ENCODE measurements at regions not wholly inside any gene's neighbourhood (a gene's known extent, or its start where the extent isn't known, plus 50 kb on each side); places are given as distances from the start of the nearest gene placed in this dataset.

DNA sequence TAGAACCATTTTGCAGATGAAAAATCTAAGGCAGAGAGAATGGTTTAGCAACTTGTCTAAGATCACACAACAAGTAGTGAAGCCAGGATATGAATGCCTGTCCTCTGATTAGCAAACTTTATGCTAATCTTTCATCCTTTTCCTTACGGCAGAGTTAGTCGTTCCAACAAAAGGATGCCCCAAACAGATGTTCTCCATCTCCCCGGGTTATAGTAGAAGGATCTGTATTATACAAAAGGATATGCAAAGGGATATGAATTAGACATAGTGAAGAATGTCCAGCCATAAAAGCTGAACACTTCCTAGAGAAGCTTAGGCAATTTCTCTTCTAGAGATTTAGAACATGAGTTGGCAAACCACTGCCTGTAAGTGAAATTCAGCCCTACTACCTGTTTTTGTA lies 291.6 kb upstream of the DUSP10 start:
- Mint-ChIP-seq H3K27me3 (ENCODE audit: unreplicated experiment) (no peaks in the 10 kb centered on the region), H3K9me3 (ENCODE audit: low read depth, unreplicated experiment) (peaks cover 2% of the 10 kb centered on the region), H3K36me3 (ENCODE audit: insufficient read depth, unreplicated experiment) (no peaks in the 10 kb centered on the region), H3K27ac (ENCODE audit: unreplicated experiment) (no peak overlapping the region), H3K4me1 (ENCODE audit: low read depth, unreplicated experiment) (no peaks in the 10 kb centered on the region), H3K4me3 (ENCODE audit: low read depth, unreplicated experiment) (no peak overlapping the region)
- no peak for DNase-seq
- CTCF ChIA-PET, result no interaction called here
- intact Hi-C loops (cut with micrococcal nuclease; ENCODE audit: unreplicated experiment), result no loop called here
- TF ChIP-seq, protein P1, sequence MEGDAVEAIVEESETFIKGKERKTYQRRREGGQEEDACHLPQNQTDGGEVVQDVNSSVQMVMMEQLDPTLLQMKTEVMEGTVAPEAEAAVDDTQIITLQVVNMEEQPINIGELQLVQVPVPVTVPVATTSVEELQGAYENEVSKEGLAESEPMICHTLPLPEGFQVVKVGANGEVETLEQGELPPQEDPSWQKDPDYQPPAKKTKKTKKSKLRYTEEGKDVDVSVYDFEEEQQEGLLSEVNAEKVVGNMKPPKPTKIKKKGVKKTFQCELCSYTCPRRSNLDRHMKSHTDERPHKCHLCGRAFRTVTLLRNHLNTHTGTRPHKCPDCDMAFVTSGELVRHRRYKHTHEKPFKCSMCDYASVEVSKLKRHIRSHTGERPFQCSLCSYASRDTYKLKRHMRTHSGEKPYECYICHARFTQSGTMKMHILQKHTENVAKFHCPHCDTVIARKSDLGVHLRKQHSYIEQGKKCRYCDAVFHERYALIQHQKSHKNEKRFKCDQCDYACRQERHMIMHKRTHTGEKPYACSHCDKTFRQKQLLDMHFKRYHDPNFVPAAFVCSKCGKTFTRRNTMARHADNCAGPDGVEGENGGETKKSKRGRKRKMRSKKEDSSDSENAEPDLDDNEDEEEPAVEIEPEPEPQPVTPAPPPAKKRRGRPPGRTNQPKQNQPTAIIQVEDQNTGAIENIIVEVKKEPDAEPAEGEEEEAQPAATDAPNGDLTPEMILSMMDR (IDR thresholded peaks at IDR 0.05; ENCODE audit: unreplicated experiment), result no peak
- no TSS peak for BruUV-seq (replicated peaks)

DNA sequence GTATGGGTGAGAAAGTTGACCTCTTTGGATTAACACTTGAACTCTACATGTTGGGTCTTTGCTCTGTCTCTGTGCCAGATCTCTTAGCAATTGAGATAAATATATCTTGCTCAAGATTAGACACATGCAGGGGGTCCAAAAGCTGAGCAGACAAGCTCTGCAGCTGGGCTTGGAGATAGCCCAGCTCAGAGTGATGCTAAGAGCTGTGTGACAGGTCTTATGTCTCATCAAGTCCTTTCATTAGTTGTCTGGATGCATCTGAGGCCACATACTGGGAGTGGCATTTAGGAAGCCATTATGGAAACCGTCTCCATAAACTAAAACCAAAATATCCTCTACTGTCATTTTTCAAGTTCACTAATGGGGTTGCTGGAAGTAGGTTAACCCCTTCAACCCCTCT lies 289.4 kb upstream of the DUSP10 start:
- no TSS peak for BruUV-seq (replicated peaks)
- TF ChIP-seq, protein P1 (IDR thresholded peaks at IDR 0.05; ENCODE audit: unreplicated experiment), result no peak
- H3K27ac Mint-ChIP-seq (ENCODE audit: unreplicated experiment), result no peak overlapping the region
- H3K27me3 Mint-ChIP-seq (ENCODE audit: unreplicated experiment), result no peaks in the 10 kb centered on the region
- DNase-seq, result no peak
- no peaks in the 10 kb centered on the region for H3K4me1 Mint-ChIP-seq (ENCODE audit: low read depth, unreplicated experiment)
- CTCF ChIA-PET, result no interaction called here
- H3K36me3 Mint-ChIP-seq (ENCODE audit: insufficient read depth, unreplicated experiment), result no peaks in the 10 kb centered on the region
- no peaks in the 10 kb centered on the region for H3K9me3 Mint-ChIP-seq (ENCODE audit: low read depth, unreplicated experiment)
- H3K4me3 Mint-ChIP-seq (ENCODE audit: low read depth, unreplicated experiment), result no peak overlapping the region
- intact Hi-C loops (cut with micrococcal nuclease; ENCODE audit: unreplicated experiment), result no loop called here

DNA sequence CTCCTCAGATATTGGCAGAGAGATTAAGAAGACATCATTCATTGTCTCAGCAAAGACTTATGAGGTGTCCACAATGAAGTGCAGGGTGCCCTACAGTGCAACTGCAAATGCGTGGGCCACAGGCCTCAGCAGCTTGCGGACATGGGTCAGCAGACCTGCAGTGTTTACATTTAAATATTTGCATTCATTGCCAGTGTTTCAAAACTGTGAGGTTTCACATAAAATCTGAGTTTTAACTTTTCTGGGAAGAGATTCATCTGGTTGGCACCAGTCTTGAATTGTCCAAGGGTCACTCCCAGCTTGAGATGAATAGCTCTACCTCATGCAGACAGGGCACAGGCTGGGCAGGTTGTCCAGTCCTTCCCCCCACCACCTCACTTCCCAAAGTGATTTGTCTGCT lies 286.8 kb upstream of the DUSP10 start:
- Mint-ChIP-seq H3K36me3 (ENCODE audit: insufficient read depth, unreplicated experiment) (no peaks in the 10 kb centered on the region), H3K27ac (ENCODE audit: unreplicated experiment) (no peak overlapping the region), H3K4me3 (ENCODE audit: low read depth, unreplicated experiment) (no peak overlapping the region), H3K4me1 (ENCODE audit: low read depth, unreplicated experiment) (no peaks in the 10 kb centered on the region), H3K9me3 (ENCODE audit: low read depth, unreplicated experiment) (no peaks in the 10 kb centered on the region), H3K27me3 (ENCODE audit: unreplicated experiment) (no peaks in the 10 kb centered on the region)
- CTCF ChIA-PET, result interaction anchor here (0.5 kb wide), 1 partner anchor 817 kb away, joined by 3 read pairs; no protein-coding TSS in a partner anchor
- TF ChIP-seq, protein P1 (IDR thresholded peaks at IDR 0.05; ENCODE audit: unreplicated experiment), result no peak
- no peak for DNase-seq
- intact Hi-C loops (cut with micrococcal nuclease; ENCODE audit: unreplicated experiment), result no loop called here
- no TSS peak for BruUV-seq (replicated peaks)

DNA sequence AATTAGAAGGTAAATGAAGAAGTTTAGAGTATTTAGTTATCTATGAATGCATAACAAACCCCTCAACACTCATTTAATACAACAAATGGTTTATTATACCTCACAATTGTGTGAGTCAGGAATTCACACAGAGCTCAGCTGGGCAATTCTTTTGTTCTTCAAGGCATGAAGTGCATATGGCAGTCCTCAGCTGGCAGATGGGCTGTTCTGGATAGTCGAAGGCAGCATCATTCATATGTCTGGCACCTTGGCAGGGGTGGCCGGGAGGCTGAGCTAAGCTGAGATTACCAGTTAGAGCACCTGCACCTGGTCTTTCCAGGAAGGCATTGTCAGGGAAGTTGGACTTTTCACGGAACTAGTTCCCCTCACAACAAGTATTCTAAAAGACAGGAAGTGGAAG lies 286.2 kb upstream of the DUSP10 start:
- no peak overlapping the region for H3K4me3 Mint-ChIP-seq (ENCODE audit: low read depth, unreplicated experiment)
- TF ChIP-seq, protein P1 (IDR thresholded peaks at IDR 0.05; ENCODE audit: unreplicated experiment), result no peak
- CTCF ChIA-PET, result interaction anchor here (0.5 kb wide), 2 partner anchors 19 to 818 kb away, joined by 3 read pairs; no protein-coding TSS in a partner anchor
- DNase-seq, result no peak
- intact Hi-C loops (cut with micrococcal nuclease; ENCODE audit: unreplicated experiment), result no loop called here
- no peaks in the 10 kb centered on the region for H3K36me3 Mint-ChIP-seq (ENCODE audit: insufficient read depth, unreplicated experiment)
- BruUV-seq (replicated peaks), result no TSS peak
- H3K4me1 Mint-ChIP-seq (ENCODE audit: low read depth, unreplicated experiment), result no peaks in the 10 kb centered on the region
- H3K9me3 Mint-ChIP-seq (ENCODE audit: low read depth, unreplicated experiment), result no peaks in the 10 kb centered on the region
- H3K27ac Mint-ChIP-seq (ENCODE audit: unreplicated experiment), result no peak overlapping the region
- H3K27me3 Mint-ChIP-seq (ENCODE audit: unreplicated experiment), result no peaks in the 10 kb centered on the region

Data from Calu3 (cell line).